ENCODE measurements at regions not wholly inside any gene's neighbourhood (a gene's known extent, or its start where the extent isn't known, plus 50 kb on each side); places are given as distances from the start of the nearest gene placed in this dataset.

GRCh38 chr1:55374801-55375616 lies 159.8 kb upstream of the USP24 start:
- DNase-seq, result no peak

- DNase-seq, result no peak
These were observed 159.1 kb upstream of the USP24 start for GRCh38 chr1:55374216-55374615.

GRCh38 chr1:55369474-55369873 lies 154.3 kb upstream of the USP24 start:
- no peak for DNase-seq

DNA sequence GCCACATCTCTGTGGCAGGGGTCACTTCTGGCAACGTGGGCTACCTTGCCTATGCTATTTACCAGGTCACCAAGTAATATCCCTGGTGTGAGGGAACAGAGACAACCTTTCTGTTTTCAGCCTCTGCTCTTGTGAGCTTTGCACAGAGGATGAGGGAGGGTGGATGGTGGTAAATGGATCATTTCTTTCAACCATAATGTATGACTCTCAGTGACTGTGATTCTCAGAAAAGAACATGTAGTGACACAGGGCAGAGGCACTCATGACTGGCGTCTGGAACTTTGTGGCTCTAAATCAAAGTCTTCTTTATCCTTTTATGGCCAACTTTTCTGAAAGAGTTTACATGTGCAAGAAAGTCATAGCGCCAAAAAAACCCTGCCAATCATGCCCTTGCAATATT lies 153.5 kb upstream of the USP24 start:
- no peak for DNase-seq

- no peak for DNase-seq
These were observed 152.1 kb upstream of the USP24 start for GRCh38 chr1:55367273-55367672.

- DNase-seq, result no peak
These were observed 149.1 kb upstream of the USP24 start for GRCh38 chr1:55364216-55364615.

GRCh38 chr1:55363268-55363667 lies 148.1 kb upstream of the USP24 start:
- DNase-seq, result no peak

DNA sequence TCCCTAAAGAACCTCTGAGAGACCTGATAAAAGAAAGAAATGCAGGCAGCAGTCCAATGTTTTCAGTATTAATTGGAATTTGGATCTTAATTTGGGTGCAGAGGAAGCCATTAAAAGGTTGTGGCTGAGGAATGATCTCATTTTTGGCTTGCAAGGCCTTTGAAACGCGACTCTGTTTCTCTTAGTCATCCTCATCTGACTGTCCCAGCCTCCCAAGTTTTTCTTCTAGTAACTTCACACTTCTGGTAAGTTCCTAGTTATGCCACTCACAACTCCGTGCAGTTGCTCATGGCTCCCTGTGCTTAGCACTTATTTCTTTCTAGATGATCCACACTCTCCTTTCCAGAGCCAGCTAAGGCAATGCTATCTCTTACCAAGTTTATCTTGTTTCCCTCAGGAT lies 147.4 kb upstream of the USP24 start:
- DNase-seq, result no peak

DNA sequence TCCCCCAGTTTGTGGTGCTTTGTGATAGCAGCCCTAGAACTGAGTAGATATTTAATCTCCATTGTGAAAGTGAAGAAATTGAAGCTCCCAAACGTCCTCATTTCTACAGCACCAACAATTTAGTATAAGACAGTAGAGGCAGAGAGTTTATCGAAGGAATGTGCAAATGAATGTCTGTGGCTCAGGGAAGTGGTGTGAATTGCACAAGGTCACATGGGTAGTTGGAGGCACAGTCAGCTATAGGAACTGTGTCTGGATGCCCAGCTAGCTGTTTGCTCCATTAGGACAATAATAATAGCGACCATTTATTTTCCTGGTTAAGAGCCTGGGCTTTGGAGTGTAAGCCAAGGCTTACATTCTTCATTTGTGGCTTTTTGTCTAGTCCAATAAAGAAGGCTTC lies 144.4 kb upstream of the USP24 start:
- DNase-seq, result no peak

- no peak for DNase-seq
These were observed 143.4 kb upstream of the USP24 start for GRCh38 chr1:55358581-55358980.

DNA sequence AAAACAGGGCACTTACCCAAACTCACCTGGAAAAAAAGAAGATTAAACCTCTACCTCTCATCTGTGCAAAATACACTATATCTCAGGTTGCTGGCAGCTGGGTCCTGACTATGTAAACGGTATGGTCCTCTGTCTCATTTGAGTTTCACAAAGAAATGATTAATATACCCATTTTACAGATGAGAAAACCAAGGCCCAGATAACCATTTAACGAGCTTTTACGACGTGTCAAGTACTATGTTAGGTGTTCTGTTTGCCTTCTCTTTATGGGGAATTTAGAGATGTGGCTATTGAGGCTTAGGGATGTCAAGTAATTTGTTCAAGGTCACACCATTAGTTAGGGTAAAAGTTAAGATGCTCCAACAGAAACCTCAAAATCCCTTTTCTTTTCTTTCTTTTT lies 140.4 kb upstream of the USP24 start:
- no peak for DNase-seq

DNA sequence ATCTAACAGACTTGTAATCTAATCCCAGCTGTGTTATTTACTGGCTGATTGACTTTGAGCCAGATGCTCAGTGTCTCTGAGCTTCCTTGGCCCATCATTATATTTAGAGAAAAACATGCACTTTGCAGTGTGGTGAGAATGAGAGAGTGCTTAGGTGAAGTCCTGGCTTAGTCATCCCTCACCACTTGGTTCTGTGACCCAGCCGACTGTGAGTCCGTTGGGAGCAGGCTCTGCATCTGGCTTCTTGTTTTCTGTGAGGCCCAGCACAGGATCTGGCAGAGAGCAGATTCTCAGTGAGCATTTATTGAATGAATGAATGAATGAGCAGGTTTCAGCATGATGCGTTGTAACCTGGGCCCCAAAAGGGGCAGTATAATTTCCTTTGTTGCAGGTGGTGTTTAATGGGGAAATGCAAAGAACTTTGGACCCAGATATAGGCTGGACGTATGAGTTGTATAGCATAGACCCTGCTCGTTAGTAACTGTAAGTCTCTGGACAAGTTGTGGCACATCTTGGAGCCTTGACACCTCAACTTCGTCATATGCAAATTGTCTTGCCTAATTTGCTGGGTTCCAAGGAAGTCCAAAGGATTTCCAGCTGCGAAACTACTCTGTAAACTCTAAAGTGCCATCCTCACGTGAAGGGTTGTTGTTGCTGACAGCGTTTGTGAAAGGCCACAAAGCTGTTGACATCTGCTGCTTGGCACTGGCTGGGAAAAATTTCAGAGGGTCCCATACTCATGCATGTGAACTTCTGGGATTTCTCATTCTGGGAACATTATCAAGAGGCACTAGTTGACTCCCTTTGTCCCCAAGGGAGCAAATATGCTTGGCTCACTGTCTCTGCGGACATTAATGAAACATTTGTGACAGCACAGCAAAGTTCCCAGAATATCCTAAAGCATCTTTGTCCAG lies 138.8 kb upstream of the USP24 start:
- no peak for DNase-seq

DNA sequence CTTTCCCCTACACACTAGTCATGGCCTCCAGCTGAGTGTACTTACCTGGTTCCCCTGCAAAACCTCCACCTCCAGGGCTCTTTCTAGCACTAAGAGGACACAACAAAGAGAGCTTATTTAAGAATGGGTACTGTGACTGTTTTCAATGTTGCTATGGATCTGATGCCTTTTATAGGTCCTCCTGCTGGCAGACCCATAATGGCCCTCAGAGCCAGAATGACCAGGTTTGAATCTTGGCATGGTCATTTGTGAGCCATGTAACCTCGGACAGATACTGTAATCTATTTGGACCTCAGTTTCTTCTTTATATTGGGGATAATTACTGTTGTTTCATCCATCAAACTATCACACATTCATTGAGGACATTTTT lies 137.6 kb upstream of the USP24 start:
- DNase-seq, result no peak

DNA sequence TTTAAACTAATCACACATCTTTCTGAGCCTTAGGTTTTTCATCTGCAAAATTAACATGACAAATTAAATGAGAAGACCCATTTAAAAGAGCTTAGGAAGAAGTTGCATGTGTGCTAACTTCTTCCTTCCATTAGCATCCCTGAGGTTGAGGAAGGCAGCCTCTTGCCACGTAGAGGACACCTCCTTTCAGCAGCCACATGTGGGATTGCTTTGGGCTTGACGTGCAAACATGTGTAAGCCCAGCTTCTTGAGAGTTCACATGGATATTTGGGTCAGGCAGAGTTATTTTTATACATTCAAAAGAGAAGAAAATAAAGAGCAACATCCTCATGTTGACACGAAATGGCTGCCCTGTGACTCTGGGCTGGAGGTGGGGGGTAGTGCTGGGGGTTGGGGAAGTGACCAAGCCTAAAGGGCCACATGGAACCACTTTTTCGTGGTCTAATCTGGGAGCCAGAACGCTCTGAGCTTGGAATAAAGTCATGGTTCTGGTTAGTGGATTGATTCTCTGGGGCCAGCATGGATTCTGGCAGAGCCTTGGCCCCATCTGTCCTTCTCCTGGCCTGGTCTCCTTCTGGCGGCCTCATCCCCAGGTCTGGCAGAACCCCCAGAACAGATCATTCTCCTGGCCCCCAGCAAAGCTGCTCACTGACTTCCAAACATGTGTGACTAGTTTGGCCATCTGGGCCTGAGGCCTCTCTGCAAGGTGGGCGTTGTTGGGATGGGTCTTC lies 137.1 kb upstream of the USP24 start:
- no peak for DNase-seq

- no peak for DNase-seq
These were observed 133.2 kb upstream of the USP24 start for GRCh38 chr1:55348356-55348755.

DNA sequence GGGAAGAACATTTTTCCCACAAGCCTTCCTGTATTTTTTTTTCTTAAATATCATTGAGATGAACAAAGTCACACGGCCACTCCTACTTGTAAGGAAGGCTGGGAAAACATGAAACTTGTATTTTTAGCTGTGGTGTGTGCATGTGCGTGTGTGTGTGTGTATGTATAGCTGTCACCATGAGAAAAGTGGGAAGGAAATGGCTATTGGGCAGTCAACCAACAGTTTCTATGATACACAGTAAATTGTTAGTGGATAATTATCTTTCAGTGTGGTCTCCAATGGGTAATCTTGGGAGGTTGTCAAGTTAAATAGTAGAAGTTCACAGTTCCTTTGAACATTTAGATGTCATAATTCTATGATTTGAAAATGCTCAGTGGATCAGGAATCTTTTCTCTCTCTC lies 132.7 kb upstream of the USP24 start:
- no peak for DNase-seq

DNA sequence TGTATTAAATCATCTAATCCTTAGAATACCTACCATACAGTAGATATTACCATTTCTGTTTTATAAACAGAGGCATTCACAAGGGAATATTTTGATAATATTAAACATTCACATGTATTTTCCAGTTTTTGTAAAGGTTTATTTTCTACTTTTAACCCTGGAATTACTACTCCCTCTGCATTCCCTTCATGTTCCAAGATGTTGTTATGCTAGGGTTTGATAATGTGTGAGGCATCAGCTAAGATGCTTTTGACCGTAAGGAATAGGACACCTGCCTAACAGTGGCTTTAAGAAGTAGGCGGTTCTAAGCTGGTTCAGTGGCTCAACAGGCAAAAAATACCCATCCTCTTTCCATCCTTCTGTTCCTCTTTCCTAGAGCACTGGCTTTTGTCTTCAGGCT lies 131.9 kb upstream of the USP24 start:
- no peak for DNase-seq

DNA sequence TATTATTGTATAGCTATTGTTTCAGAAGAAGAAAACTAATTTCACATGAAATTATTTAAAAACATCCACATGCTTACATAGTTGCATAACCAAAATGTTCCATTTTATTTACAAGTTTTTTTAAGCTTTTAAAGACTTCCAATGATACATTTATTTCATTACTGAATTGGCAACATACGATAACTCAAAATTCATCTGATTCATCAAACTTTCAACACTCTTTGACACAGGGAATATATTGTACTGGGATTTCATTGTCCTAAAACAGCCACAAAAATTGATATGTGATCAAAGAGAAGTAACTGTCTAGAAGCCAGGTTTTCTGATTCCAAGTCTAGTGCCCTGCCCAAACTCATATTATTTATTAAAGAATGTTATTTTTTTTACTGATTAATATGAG lies 131.4 kb upstream of the USP24 start:
- no peak for DNase-seq

DNA sequence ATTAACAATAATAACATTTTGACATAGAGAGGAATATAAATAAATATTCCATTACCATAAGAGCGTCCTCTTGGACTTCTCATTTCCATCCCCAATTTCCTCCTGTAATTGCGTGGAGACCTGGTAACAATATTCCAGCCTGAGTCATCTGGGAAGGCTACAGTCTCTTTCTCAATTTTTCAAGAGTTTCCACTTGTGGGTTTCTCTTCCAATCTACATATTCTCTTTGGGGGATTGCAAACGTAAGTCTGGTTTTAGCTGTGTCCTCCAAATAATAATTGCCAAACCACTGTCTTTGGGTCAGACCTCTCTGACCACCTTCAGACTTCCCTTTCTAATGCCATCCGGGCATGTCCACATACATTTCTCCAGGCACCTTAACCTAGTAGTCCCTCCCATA lies 124.5 kb upstream of the USP24 start:
- no peak for DNase-seq

- no peak for DNase-seq
These were observed 123.3 kb upstream of the USP24 start for GRCh38 chr1:55338448-55338820.

GRCh38 chr1:55337801-55338447 lies 122.8 kb upstream of the USP24 start:
- DNase-seq, result no peak

- DNase-seq, result no peak
These were observed 119.6 kb upstream of the USP24 start for GRCh38 chr1:55334797-55335196.

DNA sequence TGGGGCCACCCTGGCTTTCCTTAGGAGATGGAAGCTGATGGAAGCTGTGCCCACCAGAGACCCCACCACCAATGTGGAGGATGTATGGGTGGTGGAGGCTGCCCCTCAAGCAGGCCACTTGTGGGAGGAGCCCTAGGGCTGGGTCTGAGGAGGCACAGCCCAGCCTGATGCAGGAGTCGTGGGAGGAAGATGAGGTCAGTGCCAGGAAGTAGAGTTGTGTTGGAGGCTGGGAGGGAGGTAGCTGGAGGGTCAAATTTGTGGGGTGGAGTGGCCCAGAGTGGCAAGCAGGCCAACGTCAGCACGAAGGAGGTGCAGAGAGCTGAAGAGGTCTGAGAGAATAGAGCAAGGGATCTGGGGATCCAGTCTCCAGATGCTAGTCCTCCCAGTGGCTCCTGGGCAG lies 119.0 kb upstream of the USP24 start:
- DNase-seq, result no peak
